Transverse colon (tissue), 4 donors: ENCODE measurements at regions not wholly inside any gene's neighbourhood (a gene's known extent, or its start where the extent isn't known, plus 50 kb on each side); places are given as distances from the start of the nearest gene placed in this dataset.

Source experiments
- DNase-seq: peaks from one replicate; pipeline ENCODE4 v3.0.0-alpha.2; 2019
- H3K27ac ChIP-seq, 4 donors: fragments of 200-600 bp; sonication (generic); 2 replicates each; pipeline ENCODE4 v1.5.1; 2016 to 2018; ENCODE audit warnings: inconsistent platforms in 4 of 4
- H3K27me3 ChIP-seq: fragments of 200-600 bp; sonication (generic); 2 replicates; pipeline ENCODE4 v1.5.1; 2017; ENCODE audit warnings: inconsistent platforms
- H3K36me3 ChIP-seq, 4 donors: fragments of 200-600 bp; sonication (generic); 2 replicates each; pipeline ENCODE4 v1.5.1; 2017 to 2019; ENCODE audit warnings: inconsistent platforms in 4 of 4
- H3K4me1 ChIP-seq, 4 donors: fragments of 200-600 bp; sonication (generic); 2 replicates each; pipeline ENCODE4 v1.5.1; 2017 to 2020; ENCODE audit warnings: inconsistent platforms in 4 of 4
- H3K4me3 ChIP-seq, 4 donors: fragments of 200-600 bp; sonication (generic); 1 replicate in 1 of 4; 2 replicates in 3 of 4; pipeline versions ENCODE4 v1.5.1 to v1.6.1; 2017 to 2019; ENCODE audit warnings: inconsistent platforms in 4 of 4
- H3K9me3 ChIP-seq, 2 donors: fragments of 200-600 bp; sonication (generic); 2 replicates each; pipeline ENCODE4 v1.5.1; 2017 to 2019; ENCODE audit warnings: inconsistent platforms in 2 of 2
- EP300 ChIP-seq: sonication (generic); formaldehyde crosslinking; IDR thresholded peaks from one replicate; pipeline ENCODE4 v1.6.1; 2017; ENCODE audit warnings: antibody characterized with exemption, low read depth
- POLR2A ChIP-seq: fragments of 450-650 bp; IDR thresholded peaks from one replicate; pipeline ENCODE4 v1.6.1; 2016; ENCODE audit warnings: antibody characterized with exemption, mild to moderate bottlenecking, moderate library complexity
- POLR2AphosphoS5 ChIP-seq, 3 donors: sonication (generic); formaldehyde crosslinking; IDR thresholded peaks; one replicate each; pipeline ENCODE4 v1.6.1; 2016; ENCODE audit warnings: antibody characterized with exemption in 3 of 3
- WGBS, 2 donors: methylation state at CpG; one replicate each; pipeline ENCODE4 v1.1.5; 2018; ENCODE audit warnings: low coverage in 1 of 2; 5-methylcytosine and 5-hydroxymethylcytosine counted together
- in situ Hi-C, 4 donors: fragments of 200-750 bp; cut with MboI; loops; one replicate each; pipeline versions ENCODE4 v1.15.0 to v1.15.1; 2017; ENCODE audit warnings: low sequenced_read_pairs in 3 of 4, low pct_ligation_motif_present in 1 of 4, low pct_unique_long_range_greater_than_20kb in 1 of 4
- intact Hi-C: fragments of 100-400 bp; cut with DNase I; formaldehyde crosslinking; loops from one replicate; pipeline ENCODE4 v1.15.1; 2023; ENCODE audit warnings: low total_unique reads
- TF ChIP-seq, protein P1 (sequence below), 5 experiments: fragments of 200-600 bp in 3 of 5; fragments of 450-650 bp in 2 of 5; sonication (generic) in 3 of 5; IDR thresholded peaks; 1 replicate in 2 of 5; 2 replicates in 3 of 5; pipeline ENCODE4 v1.5.1; 2016 to 2017; ENCODE audit warnings: antibody characterized with exemption in 5 of 5, inconsistent platforms in 3 of 5, mild to moderate bottlenecking in 2 of 5, moderate library complexity in 1 of 5

DNA sequence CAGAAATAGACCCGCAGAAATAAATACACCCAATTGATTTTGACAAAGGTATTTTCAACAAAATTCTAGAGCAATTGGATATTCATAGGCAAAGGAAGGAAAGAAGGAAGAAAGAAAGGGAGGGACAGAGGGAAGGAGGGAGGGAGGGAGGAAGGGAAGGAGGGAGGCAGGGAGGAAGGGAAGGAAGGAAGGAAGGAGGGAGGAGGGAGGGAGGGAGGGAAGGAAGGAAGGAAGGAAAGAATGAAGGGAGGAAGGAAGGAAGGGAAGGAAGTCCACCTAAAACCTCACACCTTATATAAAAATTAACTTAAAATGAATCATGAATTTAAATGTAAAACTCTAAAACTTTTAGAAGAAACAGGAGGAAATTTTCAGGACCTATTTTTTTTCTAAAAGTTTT lies 94.2 kb upstream of the USP47 start:
- Histone ChIP-seq H3K27me3 (no peaks in the 10 kb centered on the region), H3K9me3 (no peaks in the 10 kb centered on the region), H3K4me1 (no peaks in the 10 kb centered on the region), H3K36me3 (no peaks in the 10 kb centered on the region), H3K27ac (no peak overlapping the region), H3K4me3 (no peak overlapping the region)
- intact Hi-C loops (no loop called here), in situ Hi-C loops (no loop called here)
- TF ChIP-seq EP300 (no peak), POLR2A (no peak), POLR2AphosphoS5 (IDR thresholded peaks at IDR 0.05) (no peak)
- TF ChIP-seq, protein P1, sequence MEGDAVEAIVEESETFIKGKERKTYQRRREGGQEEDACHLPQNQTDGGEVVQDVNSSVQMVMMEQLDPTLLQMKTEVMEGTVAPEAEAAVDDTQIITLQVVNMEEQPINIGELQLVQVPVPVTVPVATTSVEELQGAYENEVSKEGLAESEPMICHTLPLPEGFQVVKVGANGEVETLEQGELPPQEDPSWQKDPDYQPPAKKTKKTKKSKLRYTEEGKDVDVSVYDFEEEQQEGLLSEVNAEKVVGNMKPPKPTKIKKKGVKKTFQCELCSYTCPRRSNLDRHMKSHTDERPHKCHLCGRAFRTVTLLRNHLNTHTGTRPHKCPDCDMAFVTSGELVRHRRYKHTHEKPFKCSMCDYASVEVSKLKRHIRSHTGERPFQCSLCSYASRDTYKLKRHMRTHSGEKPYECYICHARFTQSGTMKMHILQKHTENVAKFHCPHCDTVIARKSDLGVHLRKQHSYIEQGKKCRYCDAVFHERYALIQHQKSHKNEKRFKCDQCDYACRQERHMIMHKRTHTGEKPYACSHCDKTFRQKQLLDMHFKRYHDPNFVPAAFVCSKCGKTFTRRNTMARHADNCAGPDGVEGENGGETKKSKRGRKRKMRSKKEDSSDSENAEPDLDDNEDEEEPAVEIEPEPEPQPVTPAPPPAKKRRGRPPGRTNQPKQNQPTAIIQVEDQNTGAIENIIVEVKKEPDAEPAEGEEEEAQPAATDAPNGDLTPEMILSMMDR (IDR thresholded peaks at IDR 0.05) = no peak
- no peak for DNase-seq
- 87 to 90% methylated on average over 1 of the region's 1 CpG for WGBS, 2 donors

DNA sequence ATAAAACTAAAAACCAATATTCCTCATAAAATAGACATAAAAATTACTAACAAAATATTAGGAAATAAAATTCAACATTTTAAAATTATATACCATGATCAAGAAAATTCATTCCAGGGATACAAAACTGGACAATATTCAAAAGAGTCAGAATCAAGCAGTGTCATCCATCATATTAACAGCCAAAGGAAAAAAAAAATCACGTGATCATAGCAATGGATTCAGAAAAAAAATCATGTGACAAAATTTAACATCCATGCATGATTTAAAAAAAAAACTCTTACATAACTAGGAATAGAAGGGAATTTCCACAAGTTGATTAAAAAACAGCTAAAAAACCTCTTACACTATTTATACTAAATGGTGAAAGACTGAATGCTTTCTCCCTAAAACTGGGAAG lies 95.3 kb upstream of the USP47 start:
- 83 to 100% methylated on average over 1 of the region's 1 CpG for WGBS, 2 donors
- Histone ChIP-seq H3K9me3 (no peaks in the 10 kb centered on the region), H3K27me3 (no peaks in the 10 kb centered on the region), H3K4me3 (no peak overlapping the region), H3K36me3 (no peaks in the 10 kb centered on the region), H3K27ac (no peak overlapping the region), H3K4me1 (no peaks in the 10 kb centered on the region)
- TF ChIP-seq POLR2AphosphoS5 (IDR thresholded peaks at IDR 0.05) (no peak), EP300 (no peak), POLR2A (no peak)
- TF ChIP-seq, protein P1 (IDR thresholded peaks at IDR 0.05) = no peak
- in situ Hi-C loops = no loop called here
- intact Hi-C loops = no loop called here
- DNase-seq = no peak

DNA sequence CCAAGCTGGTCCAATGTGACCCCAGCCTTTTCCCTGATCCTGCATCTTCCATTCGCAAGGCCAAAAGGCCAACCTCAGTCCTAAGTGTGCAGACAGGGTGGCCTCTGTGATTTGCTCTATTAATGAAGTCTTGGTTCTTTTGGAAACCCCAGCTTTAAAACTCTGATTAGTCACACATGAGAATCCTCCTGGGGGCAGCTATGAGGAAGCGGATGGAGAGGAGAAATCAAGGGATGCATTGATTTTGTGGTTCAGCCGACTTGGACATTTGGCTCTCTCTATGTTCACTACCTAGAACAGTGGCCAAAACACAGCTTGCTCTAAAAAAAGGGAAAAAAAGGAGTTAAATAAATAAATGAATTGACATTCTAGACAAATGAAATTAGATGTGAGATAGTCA lies 98.6 kb upstream of the USP47 start:
- DNase-seq = no peak
- no peak overlapping the region for H3K4me3 ChIP-seq
- H3K9me3 ChIP-seq = no peaks in the 10 kb centered on the region
- in situ Hi-C loops (no loop called here), intact Hi-C loops (no loop called here)
- no peaks in the 10 kb centered on the region for H3K27me3 ChIP-seq
- TF ChIP-seq, protein P1 (IDR thresholded peaks at IDR 0.05) = no peak
- TF ChIP-seq POLR2AphosphoS5 (IDR thresholded peaks at IDR 0.05) (no peak), POLR2A (no peak), EP300 (no peak)
- no peaks in the 10 kb centered on the region for H3K4me1 ChIP-seq
- H3K27ac ChIP-seq = no peak overlapping the region
- H3K36me3 ChIP-seq = no peaks in the 10 kb centered on the region
- WGBS, 2 donors = 83 to 93% methylated on average over 1 to 3 of the region's 3 CpGs

DNA sequence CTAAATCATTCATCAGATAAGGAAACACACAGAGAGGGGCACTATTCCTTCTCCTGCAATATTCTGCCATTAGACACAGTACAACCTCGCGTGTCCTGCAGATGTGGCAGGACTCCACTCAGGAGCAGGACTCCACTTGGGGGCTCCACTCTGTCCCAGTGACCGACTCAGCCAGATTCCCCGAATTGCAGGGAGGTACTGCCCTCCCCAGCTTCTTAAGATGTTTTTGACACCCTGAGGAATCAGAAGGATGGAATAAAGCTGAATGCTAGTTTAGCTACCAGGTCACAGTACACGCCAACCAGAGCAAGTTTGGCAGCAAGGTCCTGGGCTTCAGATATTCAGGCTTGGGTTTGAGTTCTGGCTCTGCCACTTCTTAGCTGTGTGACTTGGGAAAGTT lies 99.3 kb upstream of the USP47 start:
- no peaks in the 10 kb centered on the region for H3K9me3 ChIP-seq
- no peaks in the 10 kb centered on the region for H3K36me3 ChIP-seq
- intact Hi-C loops = no loop called here
- no peaks in the 10 kb centered on the region for H3K27me3 ChIP-seq
- no peak overlapping the region for H3K4me3 ChIP-seq
- no peak overlapping the region for H3K27ac ChIP-seq
- 87 to 100% methylated on average over 1 to 5 of the region's 5 CpGs for WGBS, 2 donors
- H3K4me1 ChIP-seq = no peaks in the 10 kb centered on the region
- in situ Hi-C loops = no loop called here
- no peak for DNase-seq
- TF ChIP-seq POLR2AphosphoS5 (IDR thresholded peaks at IDR 0.05) = no peak
- no peak for TF ChIP-seq EP300
- no peak for TF ChIP-seq POLR2A
- TF ChIP-seq, protein P1 (IDR thresholded peaks at IDR 0.05) = no peak
